Panc1 (cell line): ENCODE measurements at regions not wholly inside any gene's neighbourhood (a gene's known extent, or its start where the extent isn't known, plus 50 kb on each side); places are given as distances from the start of the nearest gene placed in this dataset.

ENCODE experiments used
- CTCF ChIP-seq: fragments of 450-650 bp; IDR thresholded peaks from 2 replicates; pipeline ENCODE4 v1.5.1; 2017; ENCODE audit warnings: mild to moderate bottlenecking
- REST ChIP-seq, 2 experiments: IDR thresholded peaks; 2 replicates each; pipeline ENCODE4 v1.6.1; 2011 to 2012; ENCODE audit warnings: low read depth in 2 of 2, control low read depth in 1 of 2, low read length in 1 of 2, mild to moderate bottlenecking in 1 of 2, moderate library complexity in 1 of 2; ENCODE audit not compliant: insufficient read depth in 1 of 2

GRCh38 chr5:5816960-5817359 lies 394.5 kb downstream of the ICE1 start:
- no peak for TF ChIP-seq CTCF
- TF ChIP-seq REST (IDR thresholded peaks at IDR 0.05; ENCODE audit: insufficient read depth in 1 of 2, low read depth in 2 of 2, low read length in 1 of 2), result no peak
